Calu3 (cell line): ENCODE measurements at regions not wholly inside any gene's neighbourhood (a gene's known extent, or its start where the extent isn't known, plus 50 kb on each side); places are given as distances from the start of the nearest gene placed in this dataset.

Source experiments
- BruUV-seq: library from RNA; stranded (reverse); fragments of 400-500 nt; replicated peaks from 2 replicates; lab custom pipeline; 2021; lab: Mats Ljungman, UMichigan
- CTCF ChIA-PET: fragments of 300-600 bp; sonication (Branson Sonifier 250); formaldehyde crosslinking; loops from one replicate; lab custom pipeline; 2022; ENCODE audit warnings: antibody characterized with exemption; lab: Charles Lee
- DNase-seq: peaks from one replicate; pipeline ENCODE4 v3.0.0; 2022
- H3K27ac Mint-ChIP-seq: one replicate; pipeline ENCODE4 v1.8.0; 2022; ENCODE audit warnings: mixed read lengths; ENCODE audit not compliant: unreplicated experiment
- H3K27me3 Mint-ChIP-seq: one replicate; pipeline ENCODE4 v1.8.0; 2022; ENCODE audit warnings: mixed read lengths; ENCODE audit not compliant: unreplicated experiment
- H3K36me3 Mint-ChIP-seq: one replicate; pipeline ENCODE4 v1.8.0; 2022; ENCODE audit warnings: mild to moderate bottlenecking, moderate library complexity, mixed read lengths; ENCODE audit not compliant: insufficient read depth, unreplicated experiment
- H3K4me1 Mint-ChIP-seq: one replicate; pipeline ENCODE4 v1.8.0; 2022; ENCODE audit warnings: mild to moderate bottlenecking, low read depth, mixed read lengths; ENCODE audit not compliant: unreplicated experiment
- H3K4me3 Mint-ChIP-seq: one replicate; pipeline ENCODE4 v1.8.0; 2022; ENCODE audit warnings: mild to moderate bottlenecking, low read depth, moderate library complexity, mixed read lengths; ENCODE audit not compliant: unreplicated experiment
- H3K9me3 Mint-ChIP-seq: one replicate; pipeline ENCODE4 v1.8.0; 2022; ENCODE audit warnings: low read depth, mixed read lengths; ENCODE audit not compliant: unreplicated experiment
- CTCF ChIP-seq: fragments of 200-600 bp; IDR thresholded peaks from one replicate; pipeline ENCODE4 v1.8.0; 2022; ENCODE audit warnings: antibody characterized with exemption; ENCODE audit not compliant: unreplicated experiment
- intact Hi-C: fragments of 100-400 bp; cut with micrococcal nuclease; formaldehyde crosslinking; loops from one replicate; pipeline ENCODE4 v1.10.0; 2022; ENCODE audit not compliant: unreplicated experiment

- Mint-ChIP-seq H3K4me1 (no peaks in the 10 kb centered on the region), H3K9me3 (peaks cover 2% of the 10 kb centered on the region), H3K27ac (no peak overlapping the region), H3K27me3 (no peaks in the 10 kb centered on the region), H3K36me3 (peaks cover 3% of the 10 kb centered on the region), H3K4me3 (no peak overlapping the region)
- no peak for TF ChIP-seq CTCF
- intact Hi-C loops, result no loop called here
- no peak for DNase-seq
- CTCF ChIA-PET, result interaction anchor here (0.8 kb wide), 1 partner anchor 10 kb away, joined by 3 read pairs; no protein-coding TSS in a partner anchor
- no TSS peak for BruUV-seq
These were observed 665.2 kb upstream of the ID2 start for GRCh38 chr2:8016688-8017087.

GRCh38 chr2:8018956-8019355, 662.9 kb upstream of the ID2 start:
- no TSS peak for BruUV-seq
- Mint-ChIP-seq H3K9me3 (peaks cover 2% of the 10 kb centered on the region), H3K4me3 (no peak overlapping the region), H3K36me3 (no peaks in the 10 kb centered on the region), H3K27ac (no peak overlapping the region), H3K27me3 (no peaks in the 10 kb centered on the region), H3K4me1 (no peaks in the 10 kb centered on the region)
- CTCF ChIA-PET, result no interaction called here
- no peak for DNase-seq
- no peak for TF ChIP-seq CTCF
- intact Hi-C loops, result no loop called here

DNA sequence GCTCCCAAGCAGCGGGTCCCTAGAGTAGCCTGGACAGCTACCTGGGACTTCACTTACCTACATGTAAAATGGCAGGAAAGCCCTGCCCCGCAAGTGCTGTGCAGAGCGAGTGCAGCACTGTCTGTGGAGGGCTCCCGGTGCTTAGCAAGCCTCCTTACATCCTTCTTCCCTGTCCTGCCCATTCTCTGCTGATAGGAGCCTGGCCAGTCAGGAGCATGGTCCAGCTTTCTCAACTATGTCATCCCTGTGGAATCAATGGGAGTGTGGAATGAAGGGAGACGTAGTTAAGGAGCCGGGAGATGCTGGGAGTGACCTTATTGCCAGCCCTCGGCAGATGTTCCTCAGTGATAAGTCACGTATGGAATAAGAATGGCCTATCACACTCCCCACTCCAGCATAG, 661.9 kb upstream of the ID2 start:
- Mint-ChIP-seq H3K4me1 (no peaks in the 10 kb centered on the region), H3K4me3 (no peak overlapping the region), H3K36me3 (no peaks in the 10 kb centered on the region), H3K27me3 (no peaks in the 10 kb centered on the region), H3K27ac (no peak overlapping the region), H3K9me3 (peaks cover 2% of the 10 kb centered on the region)
- no peak for TF ChIP-seq CTCF
- BruUV-seq, result no TSS peak
- DNase-seq, result no peak
- intact Hi-C loops, result no loop called here
- CTCF ChIA-PET, result no interaction called here

GRCh38 chr2:8021921-8022320, 659.9 kb upstream of the ID2 start:
- Mint-ChIP-seq H3K4me1 (no peaks in the 10 kb centered on the region), H3K4me3 (no peak overlapping the region), H3K27me3 (no peaks in the 10 kb centered on the region), H3K36me3 (no peaks in the 10 kb centered on the region), H3K27ac (no peak overlapping the region), H3K9me3 (peaks cover 2% of the 10 kb centered on the region)
- no peak for TF ChIP-seq CTCF
- no TSS peak for BruUV-seq
- intact Hi-C loops, result no loop called here
- CTCF ChIA-PET, result interaction anchor here (0.6 kb wide), 1 partner anchor 235 kb away, joined by 4 read pairs; no protein-coding TSS in a partner anchor
- no peak for DNase-seq
